Right lobe of liver (tissue), 4 donors: ENCODE measurements at regions not wholly inside any gene's neighbourhood (a gene's known extent, or its start where the extent isn't known, plus 50 kb on each side); places are given as distances from the start of the nearest gene placed in this dataset.

ENCODE experiments used
- POLR2A ChIP-seq: fragments of 450-650 bp; IDR thresholded peaks from one replicate; pipeline ENCODE4 v1.6.1; 2017; ENCODE audit warnings: antibody characterized with exemption, mild to moderate bottlenecking
- TF ChIP-seq, protein P1 (sequence below), 4 donors: fragments of 200-600 bp in 3 of 4; fragments of 450-650 bp in 1 of 4; IDR thresholded peaks; one replicate each; pipeline versions ENCODE4 v1.5.1 to v1.8.0; 2016 to 2022; ENCODE audit warnings: antibody characterized with exemption in 4 of 4, mild to moderate bottlenecking in 2 of 4
- donor health status: DM: no; HTN: no; CAD: no.
- donor health status: DM: no; HTN: no; CAD: no.
- donor health status: DM: no; HTN: yes; CAD: no.

DNA sequence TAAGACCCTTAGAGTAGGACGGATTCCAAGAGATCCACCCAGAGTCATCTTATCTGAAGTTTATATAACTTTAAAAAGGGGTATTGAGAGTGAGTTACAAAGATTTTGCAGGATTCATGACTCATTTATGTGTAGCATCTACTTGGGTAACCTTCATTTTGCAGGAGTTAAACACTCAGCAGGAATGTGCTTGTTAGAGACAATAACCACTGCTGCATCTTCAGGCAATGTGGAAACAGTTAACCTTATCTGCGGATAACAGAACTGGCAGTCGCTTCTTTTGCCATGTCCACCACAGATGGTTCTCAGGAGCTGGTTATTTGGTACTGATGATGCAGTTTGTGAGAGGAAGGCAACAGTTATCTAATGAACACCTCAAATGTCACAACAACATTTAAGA is 417.9 kb upstream of the DDI1 start:
- TF ChIP-seq, protein P1, sequence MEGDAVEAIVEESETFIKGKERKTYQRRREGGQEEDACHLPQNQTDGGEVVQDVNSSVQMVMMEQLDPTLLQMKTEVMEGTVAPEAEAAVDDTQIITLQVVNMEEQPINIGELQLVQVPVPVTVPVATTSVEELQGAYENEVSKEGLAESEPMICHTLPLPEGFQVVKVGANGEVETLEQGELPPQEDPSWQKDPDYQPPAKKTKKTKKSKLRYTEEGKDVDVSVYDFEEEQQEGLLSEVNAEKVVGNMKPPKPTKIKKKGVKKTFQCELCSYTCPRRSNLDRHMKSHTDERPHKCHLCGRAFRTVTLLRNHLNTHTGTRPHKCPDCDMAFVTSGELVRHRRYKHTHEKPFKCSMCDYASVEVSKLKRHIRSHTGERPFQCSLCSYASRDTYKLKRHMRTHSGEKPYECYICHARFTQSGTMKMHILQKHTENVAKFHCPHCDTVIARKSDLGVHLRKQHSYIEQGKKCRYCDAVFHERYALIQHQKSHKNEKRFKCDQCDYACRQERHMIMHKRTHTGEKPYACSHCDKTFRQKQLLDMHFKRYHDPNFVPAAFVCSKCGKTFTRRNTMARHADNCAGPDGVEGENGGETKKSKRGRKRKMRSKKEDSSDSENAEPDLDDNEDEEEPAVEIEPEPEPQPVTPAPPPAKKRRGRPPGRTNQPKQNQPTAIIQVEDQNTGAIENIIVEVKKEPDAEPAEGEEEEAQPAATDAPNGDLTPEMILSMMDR (IDR thresholded peaks at IDR 0.05): no peak
- no peak for TF ChIP-seq POLR2A
